Ramos (cell line): ENCODE measurements at regions not wholly inside any gene's neighbourhood (a gene's known extent, or its start where the extent isn't known, plus 50 kb on each side); places are given as distances from the start of the nearest gene placed in this dataset.

Experiments
- in situ Hi-C: fragments of 300-500 bp; cut with MboI; formaldehyde crosslinking; loops from one replicate; pipeline ENCODE4 v1.14.3; 2022; ENCODE audit warnings: low sequenced_read_pairs; ENCODE audit not compliant: unreplicated experiment

DNA sequence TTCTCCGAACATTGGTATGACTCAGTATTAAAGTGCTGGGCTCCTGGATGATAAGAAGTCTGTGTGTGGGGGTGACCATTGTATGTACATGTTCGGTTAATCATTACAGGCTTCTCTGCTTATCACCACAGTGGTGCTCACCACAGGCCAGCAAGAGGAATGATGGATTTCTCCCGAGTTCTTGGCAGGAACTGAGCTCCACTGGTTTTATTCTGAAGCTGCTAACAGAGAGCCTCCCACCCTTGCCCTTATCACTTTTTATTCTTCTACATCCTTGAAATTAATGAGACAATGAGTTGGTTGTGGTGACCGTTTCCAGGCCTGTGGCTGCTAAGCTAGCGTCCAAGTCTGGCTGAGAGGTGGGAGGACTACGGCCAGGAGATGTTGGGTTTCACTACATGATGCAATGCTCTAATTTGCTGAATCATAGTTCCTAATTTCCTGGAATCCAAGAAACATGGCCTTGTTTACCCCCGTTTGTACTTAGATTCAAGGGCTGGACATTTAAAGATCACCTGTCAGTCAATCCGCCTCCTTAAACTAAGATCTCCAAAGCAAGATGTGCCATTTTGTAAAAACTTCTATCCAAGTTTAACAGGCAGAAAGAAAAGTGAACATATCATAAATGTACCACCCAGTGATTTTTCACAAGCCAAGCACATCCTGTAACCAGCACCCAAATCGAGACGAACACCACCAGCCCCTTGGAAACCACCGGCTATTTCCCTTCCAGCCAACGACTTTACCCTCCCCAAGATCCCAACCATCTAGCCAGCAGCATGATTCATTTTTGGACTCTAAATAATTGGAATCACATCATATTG, 172.5 kb downstream of the FOXA2 start:
- in situ Hi-C loops, result no loop called here

DNA sequence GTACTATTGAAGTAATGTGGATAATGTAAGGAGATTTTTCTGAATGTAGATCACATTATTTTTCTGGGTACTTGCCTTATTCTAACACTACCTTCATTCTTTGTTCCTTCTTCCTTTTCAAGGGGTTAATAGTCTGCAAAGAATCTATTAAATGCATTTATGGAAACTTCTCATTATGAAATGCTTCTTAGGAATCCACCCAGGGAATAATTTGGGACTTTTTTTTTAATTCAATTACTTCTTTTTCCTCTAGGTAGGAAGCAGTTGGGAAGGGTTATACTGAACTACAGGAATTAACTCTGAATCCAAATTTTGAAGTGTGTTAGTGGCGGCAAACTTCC, 173.1 kb downstream of the FOXA2 start:
- in situ Hi-C loops, result no loop called here

- in situ Hi-C loops, result no loop called here
Observed at GRCh38 chr20:22410556-22411130, 173.7 kb downstream of the FOXA2 start.

DNA sequence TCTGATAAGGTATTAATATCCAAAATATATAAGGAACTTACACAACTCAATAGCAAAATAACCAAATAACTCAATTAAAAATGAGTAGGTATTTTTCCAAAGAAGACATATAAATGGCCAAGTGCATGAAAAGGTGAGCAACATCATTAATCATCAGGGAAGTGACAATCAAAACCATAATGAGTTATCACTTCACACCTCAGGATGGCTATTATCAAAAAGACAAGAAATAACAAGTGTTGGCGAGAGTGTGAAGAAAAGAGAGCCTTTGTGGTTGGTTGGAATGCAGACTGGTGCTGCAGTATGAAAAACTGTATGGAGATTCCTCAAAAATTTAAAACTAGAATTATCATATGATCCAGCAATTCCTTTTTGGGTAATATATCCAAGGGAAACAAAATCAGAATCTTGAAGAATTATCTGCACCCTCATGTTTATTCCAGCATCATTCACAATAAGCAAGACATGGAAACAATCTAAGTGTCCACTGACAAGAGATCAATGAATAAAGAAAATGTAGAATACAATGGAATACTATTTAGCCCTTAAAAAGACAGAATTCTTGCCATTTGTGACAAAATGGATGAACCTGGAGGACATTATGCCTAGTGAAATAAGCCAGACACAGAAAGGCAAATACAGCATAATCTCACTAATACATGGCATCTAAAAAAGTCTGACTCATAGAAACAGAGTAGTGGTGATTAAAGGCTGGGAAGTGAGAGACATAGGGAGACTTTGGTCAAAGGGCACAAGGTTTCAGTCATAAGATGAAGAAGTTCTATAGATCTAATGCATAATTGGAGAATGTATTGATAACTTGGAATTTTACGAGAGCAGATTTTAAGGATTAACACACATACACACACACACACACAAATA, 175.6 kb downstream of the FOXA2 start:
- in situ Hi-C loops, result no loop called here

DNA sequence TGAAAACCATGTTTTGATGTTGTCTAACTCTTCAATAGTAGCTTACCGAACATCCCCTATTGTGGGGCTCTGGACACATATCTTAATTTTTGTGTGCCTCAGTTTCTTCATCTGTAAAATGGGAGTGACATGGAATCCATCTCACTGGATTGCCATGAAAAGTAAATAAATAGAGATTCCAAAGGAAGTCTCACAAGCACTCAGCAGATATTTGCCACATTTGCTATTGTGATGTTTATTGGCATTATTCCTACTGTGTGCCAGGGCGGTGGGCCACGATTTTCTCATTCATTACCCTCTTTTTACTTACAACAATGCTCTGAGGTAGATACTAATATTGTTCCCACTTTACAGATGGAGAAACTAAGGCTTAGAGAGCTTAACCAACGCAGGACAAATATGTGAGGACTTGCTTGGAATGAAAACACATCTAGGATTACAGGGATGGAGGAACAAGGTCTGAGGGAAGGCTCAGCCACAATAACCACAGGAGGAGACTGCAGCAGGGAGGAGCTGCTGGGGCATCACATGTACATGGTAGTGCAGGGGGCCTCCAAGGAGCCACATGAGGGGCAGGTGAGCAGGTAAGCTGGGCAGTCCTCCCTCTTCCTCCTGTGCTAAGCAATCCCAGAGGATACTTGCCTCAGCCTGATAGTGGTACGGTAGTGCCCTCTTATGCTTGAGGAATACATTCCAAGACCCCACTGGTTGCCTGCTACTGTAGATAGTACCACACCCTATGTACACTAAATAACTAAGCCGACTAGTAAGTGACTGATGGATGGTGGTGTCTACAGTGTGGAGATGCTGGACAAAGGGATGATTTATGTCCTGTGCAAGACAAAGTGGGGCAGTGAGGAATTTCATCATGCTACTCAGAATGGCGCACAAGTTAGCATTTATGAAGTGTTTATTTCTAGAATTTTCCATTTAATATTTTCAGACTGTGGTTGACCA, 176.9 kb downstream of the FOXA2 start:
- in situ Hi-C loops, result no loop called here

DNA sequence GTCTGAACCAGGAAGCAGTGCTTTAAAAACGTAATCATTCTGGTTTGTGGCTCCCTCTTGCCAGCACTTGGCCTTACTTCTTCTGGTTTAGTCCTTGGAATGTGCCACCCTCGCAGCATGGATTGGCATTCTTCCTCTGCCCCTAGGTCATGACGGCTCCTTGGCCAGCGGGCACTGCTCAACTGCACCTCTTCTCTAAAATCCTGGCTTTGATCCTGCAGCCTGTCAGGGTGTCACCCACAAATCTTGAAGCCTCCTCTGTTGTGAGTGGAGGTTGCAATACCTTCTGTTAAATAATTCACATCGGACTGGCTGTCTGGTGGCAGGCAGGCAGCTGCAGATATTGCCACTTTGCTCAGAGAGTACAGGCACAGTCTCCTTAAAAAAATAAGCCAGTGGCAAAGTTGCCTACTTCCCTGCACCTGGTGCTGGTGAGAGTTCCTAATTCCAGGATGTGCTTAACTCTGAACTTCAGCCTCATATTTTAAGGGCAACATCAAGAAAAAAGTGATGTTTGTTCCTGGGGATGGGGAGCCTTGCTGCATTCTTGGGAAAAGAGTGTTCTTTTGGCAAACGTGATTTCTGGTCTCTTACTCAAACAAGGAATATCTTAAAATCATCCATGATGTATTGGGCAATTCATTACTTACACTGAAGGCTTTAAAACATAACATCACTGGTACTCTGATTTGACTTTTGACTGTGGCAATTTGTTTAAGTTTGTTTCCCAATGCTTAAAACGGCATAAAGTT, 179.8 kb downstream of the FOXA2 start:
- in situ Hi-C loops, result no loop called here

DNA sequence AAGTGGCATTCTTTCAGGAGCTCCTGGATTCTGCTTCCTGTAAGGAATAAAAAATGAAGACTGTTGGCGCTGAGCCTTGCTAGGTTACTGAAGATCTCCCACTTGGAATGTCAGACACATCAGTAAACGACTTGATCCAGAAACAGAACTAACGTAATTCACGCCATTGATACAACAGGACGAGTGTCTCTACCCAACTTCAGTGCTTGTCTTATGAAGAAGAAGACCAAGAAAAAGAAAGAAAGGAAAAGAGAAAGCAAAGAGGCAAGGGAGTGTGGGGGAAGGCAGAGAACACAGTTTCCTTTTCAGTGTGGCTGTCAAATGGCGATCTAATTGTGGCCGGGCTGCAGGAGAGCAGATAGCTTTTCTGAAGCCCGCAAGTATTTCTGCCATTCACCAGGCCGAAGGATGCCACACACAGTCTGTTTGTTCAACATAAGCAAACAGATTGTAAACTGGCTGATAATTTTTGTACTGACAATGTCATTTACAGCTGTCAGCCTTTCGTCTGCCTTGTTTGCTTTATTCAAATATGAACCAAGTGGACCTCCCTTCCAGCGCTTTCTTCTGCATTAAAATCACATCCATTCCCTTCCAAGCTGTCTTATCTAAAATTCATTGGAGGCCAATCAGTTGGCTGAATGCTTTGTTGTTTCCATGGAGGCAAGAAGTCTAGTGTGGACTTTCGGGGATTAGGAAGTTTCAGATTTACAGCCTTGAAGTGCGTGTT, 180.6 kb downstream of the FOXA2 start:
- in situ Hi-C loops, result no loop called here

GRCh38 chr20:22403022-22403631, 181.2 kb downstream of the FOXA2 start:
- in situ Hi-C loops, result no loop called here

DNA sequence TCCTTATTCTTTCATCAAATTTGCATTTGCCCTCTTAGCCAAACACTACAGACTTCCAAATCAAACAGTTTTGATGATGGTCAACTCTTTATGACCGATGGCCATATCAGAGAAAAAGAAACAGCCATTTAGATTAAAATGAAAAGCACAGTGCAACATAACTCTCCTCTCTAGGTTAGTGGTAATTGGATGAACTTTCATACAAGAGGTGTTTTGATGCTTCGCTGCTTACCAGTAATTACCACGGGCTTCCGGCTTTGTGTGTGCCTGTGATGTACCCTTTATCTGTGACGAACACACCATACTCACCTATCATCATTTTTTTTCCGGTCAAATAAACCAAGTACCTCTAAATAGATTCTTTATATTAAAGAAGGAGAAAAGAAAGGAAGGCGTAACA, 181.8 kb downstream of the FOXA2 start:
- in situ Hi-C loops, result no loop called here

- in situ Hi-C loops, result no loop called here
Observed at GRCh38 chr20:22400440-22400839, 183.9 kb downstream of the FOXA2 start.

DNA sequence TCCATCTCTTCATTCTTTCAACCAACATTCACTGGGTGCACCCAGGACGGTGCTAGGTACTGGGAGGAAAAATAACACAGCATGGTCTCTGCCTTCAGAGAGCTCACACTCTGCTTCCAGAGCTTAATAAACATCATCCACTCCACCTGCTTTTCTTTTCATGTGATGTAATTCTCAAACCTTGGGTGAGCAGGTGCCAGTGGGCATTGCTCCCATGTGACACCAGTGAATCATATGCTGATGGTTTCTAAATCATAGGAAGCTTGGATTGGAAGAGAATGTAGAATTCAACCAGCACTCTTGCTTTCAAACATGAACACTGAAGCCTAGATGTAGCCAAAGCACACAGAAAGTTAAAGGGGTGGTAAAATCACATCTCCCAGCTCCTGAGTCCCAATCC, 189.8 kb downstream of the FOXA2 start:
- in situ Hi-C loops, result no loop called here

DNA sequence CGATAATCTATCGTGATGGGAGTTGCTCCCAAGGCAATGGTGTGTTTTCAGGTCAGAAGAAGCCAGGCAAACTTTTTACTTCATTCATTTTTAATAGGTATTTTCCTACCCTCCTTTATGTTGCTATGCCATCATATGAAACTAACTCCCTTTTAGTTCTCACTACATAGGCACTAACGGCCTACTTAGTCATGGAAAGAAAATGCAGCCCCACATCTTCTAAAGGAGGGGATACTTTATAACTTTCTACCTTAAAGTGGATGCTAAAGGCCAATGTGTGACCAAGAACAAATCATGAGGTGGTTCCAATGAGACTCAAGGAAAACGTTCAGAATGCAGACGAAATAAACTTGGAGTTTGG, 193.8 kb downstream of the FOXA2 start:
- in situ Hi-C loops, result no loop called here

- in situ Hi-C loops, result no loop called here
Observed at GRCh38 chr20:22389836-22390542, 194.4 kb downstream of the FOXA2 start.

- in situ Hi-C loops, result no loop called here
Observed at GRCh38 chr20:22387452-22387851, 196.9 kb downstream of the FOXA2 start.

DNA sequence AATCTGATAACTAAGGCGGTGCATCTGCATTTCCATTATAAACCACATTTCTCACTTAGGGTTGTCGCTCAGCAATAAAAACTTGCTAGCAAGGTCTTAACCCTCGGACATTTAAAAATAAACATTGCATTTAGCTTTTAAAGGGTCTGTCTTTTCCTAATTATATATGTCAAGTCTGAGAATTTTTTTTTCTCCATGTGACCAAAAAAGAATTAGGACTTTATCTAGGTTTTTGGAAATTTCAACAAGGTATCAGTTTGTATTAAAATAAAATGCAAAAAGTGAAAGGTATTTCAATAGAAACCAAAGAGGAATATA, 198.1 kb downstream of the FOXA2 start:
- in situ Hi-C loops, result no loop called here

- in situ Hi-C loops, result no loop called here
Observed at GRCh38 chr20:22385602-22386305, 198.6 kb downstream of the FOXA2 start.

- in situ Hi-C loops, result no loop called here
Observed at GRCh38 chr20:22384978-22385377, 199.4 kb downstream of the FOXA2 start.
